GM18868 (cell line): ENCODE measurements at regions not wholly inside any gene's neighbourhood (a gene's known extent, or its start where the extent isn't known, plus 50 kb on each side); places are given as distances from the start of the nearest gene placed in this dataset.

ENCODE experiments used
- ATAC-seq: cut with Tn5 transposase; IDR thresholded peaks from one replicate; pipeline ENCODE4 v1.9.1; 2021; ENCODE audit warnings: mild to moderate bottlenecking, moderate library complexity; ENCODE audit not compliant: unreplicated experiment

- no peak for ATAC-seq
These were observed 203.0 kb upstream of the CD96 start for GRCh38 chr3:111339017-111339416.

GRCh38 chr3:111351334-111351733 is 190.7 kb upstream of the CD96 start:
- no peak for ATAC-seq

- no peak for ATAC-seq
These were observed 189.4 kb upstream of the CD96 start for GRCh38 chr3:111352585-111352984.

- ATAC-seq = no peak
These were observed 182.6 kb upstream of the CD96 start for GRCh38 chr3:111359261-111360030.

- no peak for ATAC-seq
These were observed 179.5 kb upstream of the CD96 start for GRCh38 chr3:111362381-111363009.

- ATAC-seq = no peak
These were observed 175.5 kb upstream of the CD96 start for GRCh38 chr3:111366515-111366914.

- ATAC-seq = no peak
These were observed 173.9 kb upstream of the CD96 start for GRCh38 chr3:111368056-111368455.

- ATAC-seq = no peak
These were observed 172.0 kb upstream of the CD96 start for GRCh38 chr3:111369958-111370357.

GRCh38 chr3:111373239-111373638 is 168.8 kb upstream of the CD96 start:
- ATAC-seq = no peak

GRCh38 chr3:111373861-111374260 is 168.1 kb upstream of the CD96 start:
- ATAC-seq = no peak

- no peak for ATAC-seq
These were observed 156.0 kb upstream of the CD96 start for GRCh38 chr3:111385971-111386495.

GRCh38 chr3:111392894-111393398 is 149.1 kb upstream of the CD96 start:
- no peak for ATAC-seq

GRCh38 chr3:111412656-111413055 is 129.3 kb upstream of the CD96 start:
- no peak for ATAC-seq

GRCh38 chr3:111414531-111414930 is 127.5 kb upstream of the CD96 start:
- no peak for ATAC-seq

- no peak for ATAC-seq
These were observed 127.0 kb upstream of the CD96 start for GRCh38 chr3:111415018-111415417.

- no peak for ATAC-seq
These were observed 123.6 kb upstream of the CD96 start for GRCh38 chr3:111418391-111418790.

GRCh38 chr3:111428301-111428700 is 113.7 kb upstream of the CD96 start:
- no peak for ATAC-seq

GRCh38 chr3:111434941-111435622 is 106.9 kb upstream of the CD96 start:
- ATAC-seq = no peak

- no peak for ATAC-seq
These were observed 103.7 kb upstream of the CD96 start for GRCh38 chr3:111438283-111438682.

GRCh38 chr3:111454551-111454950 is 87.4 kb upstream of the CD96 start:
- ATAC-seq = no peak

- no peak for ATAC-seq
These were observed 76.8 kb upstream of the CD96 start for GRCh38 chr3:111465081-111465670.
